GM23248 (cell line): ENCODE measurements at regions not wholly inside any gene's neighbourhood (a gene's known extent, or its start where the extent isn't known, plus 50 kb on each side); places are given as distances from the start of the nearest gene placed in this dataset.
A peak's percentile ranks its signal among the peaks of the same experiment; 100 is the strongest.

Source experiments
- DNase-seq: peaks from one replicate; pipeline ENCODE4 v3.0.0-alpha.2; 2015
- H2AFZ ChIP-seq: fragments of 200-600 bp; sonication (generic); 2 replicates; pipeline ENCODE4 v1.6.1; 2016; ENCODE audit warnings: antibody characterized with exemption
- H3F3A ChIP-seq: fragments of 200-600 bp; sonication (generic); 2 replicates; pipeline ENCODE4 v1.6.1; 2016; ENCODE audit warnings: mild to moderate bottlenecking, antibody characterized with exemption, mixed run types; ENCODE audit not compliant: insufficient read depth
- H3K27ac ChIP-seq: fragments of 200-600 bp; sonication (generic); 2 replicates; pipeline ENCODE4 v1.5.1; 2016; ENCODE audit warnings: mild to moderate bottlenecking
- H3K27me3 ChIP-seq: fragments of 200-600 bp; sonication (generic); replicated peaks from 2 replicates; pipeline ENCODE4 v1.6.1; 2016; ENCODE audit warnings: mild to moderate bottlenecking; ENCODE audit not compliant: insufficient read depth
- H3K36me3 ChIP-seq: fragments of 200-600 bp; sonication (generic); 2 replicates; pipeline ENCODE4 v1.6.1; 2016; ENCODE audit warnings: low read depth, mild to moderate bottlenecking
- H3K4me1 ChIP-seq: fragments of 200-600 bp; sonication (generic); 2 replicates; pipeline ENCODE4 v1.6.1; 2016; ENCODE audit warnings: mild to moderate bottlenecking; ENCODE audit not compliant: insufficient read depth
- H3K4me2 ChIP-seq: fragments of 200-600 bp; sonication (generic); one replicate; pipeline ENCODE4 v1.6.1; 2016; ENCODE audit warnings: mild to moderate bottlenecking; ENCODE audit not compliant: unreplicated experiment
- H3K4me3 ChIP-seq: fragments of 200-600 bp; sonication (generic); 2 replicates; pipeline ENCODE4 v1.5.1; 2016; ENCODE audit warnings: mild to moderate bottlenecking
- H3K79me2 ChIP-seq: fragments of 200-600 bp; sonication (generic); 2 replicates; pipeline ENCODE4 v1.6.1; 2016; ENCODE audit warnings: mild to moderate bottlenecking; ENCODE audit not compliant: insufficient read depth
- H3K9ac ChIP-seq: fragments of 200-600 bp; sonication (generic); 2 replicates; pipeline ENCODE4 v1.6.1; 2016; ENCODE audit warnings: mild to moderate bottlenecking
- H3K9me2 ChIP-seq: fragments of 200-600 bp; sonication (generic); 2 replicates; pipeline ENCODE4 v1.6.1; 2016; ENCODE audit warnings: mixed run types, mild to moderate bottlenecking, moderate library complexity; ENCODE audit not compliant: insufficient read depth
- H3K9me3 ChIP-seq: fragments of 200-600 bp; sonication (generic); one replicate; pipeline ENCODE4 v1.6.1; 2017; ENCODE audit warnings: low read depth
- H4K20me1 ChIP-seq: fragments of 200-600 bp; sonication (generic); 2 replicates; pipeline ENCODE4 v1.6.0; 2016; ENCODE audit not compliant: insufficient read depth
- EZH2 ChIP-seq: fragments of 200-600 bp; sonication (generic); IDR thresholded peaks from 2 replicates; pipeline ENCODE4 v1.6.1; 2018; ENCODE audit warnings: antibody characterized with exemption, mild to moderate bottlenecking; ENCODE audit not compliant: insufficient read depth, poor library complexity, severe bottlenecking
- EZH2phosphoT487 ChIP-seq: fragments of 200-600 bp; sonication (generic); IDR thresholded peaks from 2 replicates; pipeline ENCODE4 v1.6.1; 2018; ENCODE audit warnings: antibody characterized with exemption, moderate library complexity, mild to moderate bottlenecking, low read depth; ENCODE audit not compliant: insufficient read depth
- WGBS, 2 experiments: methylation state at CpG; one replicate each; pipeline ENCODE4 v1.1.6; 2015 to 2017; ENCODE audit warnings: low lambda C conversion rate in 2 of 2, low coverage in 1 of 2; ENCODE audit errors: missing lambda C conversion rate in 2 of 2; 5-methylcytosine and 5-hydroxymethylcytosine counted together
- in situ Hi-C: fragments of 300-500 bp; cut with MboI; formaldehyde crosslinking; loops from 2 replicates; pipeline ENCODE4 v1.15.0; 2020

DNA sequence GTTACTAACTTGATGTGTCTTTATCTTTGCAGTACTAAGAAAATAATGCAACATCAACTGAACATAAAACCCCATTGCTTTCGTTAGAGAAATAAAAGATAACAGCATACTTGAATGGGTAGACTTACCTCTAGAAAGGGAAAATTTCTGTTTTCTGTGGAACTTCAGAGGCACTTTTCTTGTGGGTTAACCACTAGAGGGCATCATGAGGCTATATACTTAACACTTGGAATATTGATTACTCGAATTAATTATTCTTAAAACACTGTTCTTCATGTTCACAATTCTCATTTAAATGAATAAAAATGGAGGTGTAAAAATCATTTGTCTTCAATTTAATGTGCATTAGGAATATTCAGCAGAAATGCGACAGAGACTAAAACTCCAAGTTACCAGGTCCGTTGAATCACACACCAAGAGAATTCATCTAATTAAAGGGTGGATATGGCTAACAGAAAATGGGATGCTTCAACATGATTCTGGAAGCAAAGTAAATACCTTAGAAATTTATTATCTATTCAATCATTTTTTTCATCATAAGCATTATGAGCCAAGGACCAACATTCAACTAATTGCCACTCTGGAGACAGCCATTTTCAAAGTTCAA is 330.8 kb upstream of the PREP start:
- Histone ChIP-seq H3F3A (no peaks in the 10 kb centered on the region), H3K4me2 (no peak overlapping the region), H3K27ac (no peak overlapping the region), H3K9ac (no peak overlapping the region), H2AFZ (no peak overlapping the region), H3K4me3 (no peak overlapping the region), H3K79me2 (no peaks in the 10 kb centered on the region), H3K27me3 (no peaks in the 10 kb centered on the region), H3K9me3 (no peaks in the 10 kb centered on the region), H4K20me1 (no peaks in the 10 kb centered on the region), H3K36me3 (no peaks in the 10 kb centered on the region), H3K9me2 (no peaks in the 10 kb centered on the region), H3K4me1 (no peaks in the 10 kb centered on the region)
- TF ChIP-seq EZH2phosphoT487: no peak
- no peak for TF ChIP-seq EZH2
- in situ Hi-C loops: loop anchor here (25.0 kb wide), 1 partner anchor 479 kb away; no protein-coding TSS in a partner anchor
- peak; percentile 70 for DNase-seq
- WGBS, 2 experiments: 47 to 49% methylated on average over 4 of the region's 4 CpGs

DNA sequence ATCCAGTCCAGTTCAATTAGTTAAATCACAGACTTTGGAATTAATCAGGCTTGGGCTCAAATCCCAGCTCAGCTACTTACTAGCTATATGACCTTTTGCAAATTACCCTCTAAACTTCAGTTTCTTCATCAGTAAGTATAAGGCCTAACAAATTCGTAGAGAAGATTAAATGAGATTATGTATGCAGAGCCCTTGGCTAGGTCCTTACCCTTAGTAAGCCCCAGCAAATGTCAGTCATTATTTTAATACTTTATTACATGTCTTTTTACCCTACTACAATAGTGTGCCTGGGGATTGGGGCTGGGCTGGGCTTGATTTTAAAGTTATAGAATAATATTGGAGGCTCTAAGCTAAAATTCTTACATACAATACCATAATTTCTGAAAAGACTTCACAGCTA is 326.1 kb upstream of the PREP start:
- H3F3A ChIP-seq: no peaks in the 10 kb centered on the region
- no peak overlapping the region for H3K27ac ChIP-seq
- H3K4me3 ChIP-seq: no peak overlapping the region
- WGBS, 2 experiments: 91 to 97% methylated on average over 1 of the region's 1 CpG
- no peak overlapping the region for H3K9ac ChIP-seq
- TF ChIP-seq EZH2phosphoT487 (no peak), EZH2 (no peak)
- peaks cover 8% of the 10 kb centered on the region; the same call in 1 of the 2 replicates for H3K4me1 ChIP-seq
- DNase-seq: no peak
- H3K9me3 ChIP-seq: no peaks in the 10 kb centered on the region
- no peaks in the 10 kb centered on the region for H3K79me2 ChIP-seq
- H4K20me1 ChIP-seq: no peaks in the 10 kb centered on the region
- H3K4me2 ChIP-seq: no peak overlapping the region
- in situ Hi-C loops: loop anchor here (25.0 kb wide), 1 partner anchor 483 kb away; no protein-coding TSS in a partner anchor
- H2AFZ ChIP-seq: no peak overlapping the region
- H3K36me3 ChIP-seq: no peaks in the 10 kb centered on the region
- no peaks in the 10 kb centered on the region for H3K9me2 ChIP-seq
- H3K27me3 ChIP-seq: no peaks in the 10 kb centered on the region

DNA sequence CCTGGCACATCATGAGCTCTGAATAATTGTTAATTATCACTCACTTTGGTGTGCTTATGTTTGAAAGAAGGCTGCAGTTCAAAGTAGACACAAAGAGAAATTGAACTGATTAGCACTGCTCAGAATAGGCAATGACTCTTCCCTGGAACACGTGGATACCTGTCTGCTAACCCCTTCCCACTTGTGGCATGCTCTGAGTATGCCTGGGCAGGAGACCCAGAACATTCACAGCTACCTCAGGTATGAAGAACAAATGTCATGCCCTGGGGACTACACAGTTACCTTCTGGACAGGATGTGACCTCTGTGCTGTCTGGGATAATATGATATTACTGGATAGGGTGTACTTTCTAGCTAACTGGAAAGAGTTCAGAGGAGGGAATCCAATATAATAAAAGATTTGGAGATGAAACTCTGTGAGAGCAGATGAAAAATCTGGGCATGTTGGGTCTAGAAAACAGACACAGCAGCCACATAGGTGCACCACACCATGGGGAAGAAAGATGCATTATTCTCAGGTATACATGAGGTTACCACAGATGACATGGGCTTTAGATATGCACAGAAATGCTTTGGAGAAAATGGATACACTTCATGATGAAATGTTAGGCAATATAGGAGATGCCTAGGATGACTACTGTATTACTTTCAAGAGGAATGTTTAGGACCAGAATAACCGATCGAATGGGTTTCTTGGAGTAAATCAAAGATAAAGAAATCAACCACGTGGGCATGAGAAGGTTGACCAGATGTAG is 324.2 kb upstream of the PREP start:
- DNase-seq: peak; percentile 49
- 88 to 92% methylated on average over 4 of the region's 4 CpGs for WGBS, 2 experiments
- in situ Hi-C loops: loop anchor here (25.0 kb wide), 1 partner anchor 485 kb away; no protein-coding TSS in a partner anchor

DNA sequence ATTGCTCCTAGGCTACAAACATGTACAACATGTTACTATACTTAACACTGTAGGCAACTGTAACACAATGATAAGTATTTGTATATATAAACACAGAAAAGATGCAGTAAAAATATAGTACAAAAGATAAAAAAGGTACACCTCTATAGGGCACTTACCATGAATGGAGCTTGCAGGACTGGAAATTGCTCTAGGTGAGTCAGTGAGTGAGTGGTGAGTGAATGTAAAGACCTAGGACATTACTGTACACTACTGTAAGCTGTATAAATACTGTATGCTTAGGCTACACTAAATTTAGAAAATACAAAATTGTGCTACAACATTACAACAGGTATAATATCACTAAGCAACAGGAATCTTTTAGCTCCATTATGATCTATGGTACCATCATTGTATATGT is 312.0 kb upstream of the PREP start:
- in situ Hi-C loops: no loop called here
- H2AFZ ChIP-seq: no peak overlapping the region
- no peak for DNase-seq
- H3K9ac ChIP-seq: no peak overlapping the region
- no peak overlapping the region for H3K27ac ChIP-seq
- H3K79me2 ChIP-seq: no peaks in the 10 kb centered on the region
- H3K4me2 ChIP-seq: no peak overlapping the region
- no peaks in the 10 kb centered on the region for H3K27me3 ChIP-seq
- H4K20me1 ChIP-seq: no peaks in the 10 kb centered on the region
- H3K9me2 ChIP-seq: no peaks in the 10 kb centered on the region
- H3K9me3 ChIP-seq: peaks cover 13% of the 10 kb centered on the region
- H3K36me3 ChIP-seq: no peaks in the 10 kb centered on the region
- TF ChIP-seq EZH2phosphoT487: no peak
- no peak for TF ChIP-seq EZH2
- H3K4me3 ChIP-seq: no peak overlapping the region
- H3F3A ChIP-seq: peaks cover 6% of the 10 kb centered on the region; the same call in 1 of the 2 replicates
- H3K4me1 ChIP-seq: no peaks in the 10 kb centered on the region

More for the DNA sequence above, 324.2 kb upstream of the PREP start:
- no peaks in the 10 kb centered on the region for H3F3A ChIP-seq
- no peaks in the 10 kb centered on the region for H4K20me1 ChIP-seq
- no peak overlapping the region for H3K4me2 ChIP-seq
- H3K9me2 ChIP-seq: no peaks in the 10 kb centered on the region
- TF ChIP-seq EZH2phosphoT487 (no peak), EZH2 (no peak)
- peaks cover 8% of the 10 kb centered on the region; the same call in 1 of the 2 replicates for H3K4me1 ChIP-seq
- H3K27me3 ChIP-seq: no peaks in the 10 kb centered on the region
- H3K27ac ChIP-seq: no peak overlapping the region
- H3K79me2 ChIP-seq: no peaks in the 10 kb centered on the region
- no peak overlapping the region for H3K4me3 ChIP-seq
- no peaks in the 10 kb centered on the region for H3K36me3 ChIP-seq
- peak overlapping the region; percentile 58 for H2AFZ ChIP-seq
- no peaks in the 10 kb centered on the region for H3K9me3 ChIP-seq
- no peak overlapping the region for H3K9ac ChIP-seq
